Pancreas (tissue), 10 donors: ENCODE measurements at regions not wholly inside any gene's neighbourhood (a gene's known extent, or its start where the extent isn't known, plus 50 kb on each side); places are given as distances from the start of the nearest gene placed in this dataset.
A peak's percentile ranks its signal among the peaks of the same experiment; 100 is the strongest.

ENCODE experiments used
- ATAC-seq, 4 donors: fragments of 200-7000 bp; cut with Tn5 transposase; one replicate each; pipeline versions ENCODE4 v1.8.0 to v1.9.1; 2020; ENCODE audit warnings: mild to moderate bottlenecking in 4 of 4, moderate library complexity in 4 of 4
- DNase-seq, 6 donors: peaks; one replicate each; pipeline ENCODE4 v3.0.0-alpha.2; 2020
- FAIRE-seq: peaks from 2 replicates; lab custom pipeline; 2012; peaks lifted over from hg19 to GRCh38; lab: Jason Lieb, UNC
- H3K27ac ChIP-seq, 4 donors: fragments of 200-600 bp; sonication (generic); 1 replicate in 3 of 4; 2 replicates in 1 of 4; pipeline versions ENCODE4 v1.5.0 to v1.8.0; 2020
- H3K27me3 ChIP-seq, 4 donors: fragments of 200-600 bp; one replicate each; pipeline ENCODE4 v1.8.0; 2021
- H3K36me3 ChIP-seq, 3 donors: fragments of 200-600 bp; sonication (generic) in 1 of 3; one replicate each; pipeline versions ENCODE4 v1.5.0 to v1.8.0; 2020 to 2021
- H3K4me1 ChIP-seq, 3 donors: fragments of 200-600 bp; one replicate each; pipeline ENCODE4 v1.8.0; 2021
- H3K4me3 ChIP-seq, 4 donors: fragments of 200-600 bp; sonication (generic) in 2 of 4; one replicate each; pipeline versions ENCODE4 v1.5.0 to v1.8.0; 2020 to 2021
- H3K9me3 ChIP-seq, 4 donors: fragments of 200-600 bp; one replicate each; pipeline ENCODE4 v1.8.0; 2021
- CTCF ChIP-seq, 4 donors: fragments of 200-600 bp; sonication (generic) in 3 of 4; IDR thresholded peaks; one replicate each; pipeline versions ENCODE4 v1.5.0 to v1.8.0; 2021; ENCODE audit warnings: antibody characterized with exemption in 4 of 4
- WGBS, 2 donors: extraction: QIAGEN DNeasy Blood & Tissue Kit; methylation state at CpG; one replicate each; pipeline ENCODE4 v1.1.7; 2013; 5-methylcytosine and 5-hydroxymethylcytosine counted together
- intact Hi-C, 3 donors: fragments of 100-400 bp; cut with DNase I; formaldehyde crosslinking; loops; one replicate each; pipeline versions ENCODE4 v1.11.1 to v1.14.2; 2022
- donor health status: healthy with polysubstance abuse.
- donor health status: DM: no; HTN: no; CAD: no; lungs with moderate emphysema.
- donor health status: DM: no; HTN: no; CAD: no.
- donor health status: control.
- donor health status: control.
- donor health status: Bipolar disorder and iron deficiency.
- donor health status: DM: yes; HTN: yes; CAD: no.
- donor health status: DM: no; HTN: no; CAD: no.
- donor health status: DM: no; HTN: no; CAD: no.
- donor health status: DM: yes; HTN: yes; CAD: no.

- FAIRE-seq = no peak
- intact Hi-C loops = no loop called here
- Histone ChIP-seq H3K4me3 (no peak overlapping the region), H3K27me3 (no peaks in the 10 kb centered on the region), H3K36me3 (no peaks in the 10 kb centered on the region), H3K4me1 (no peaks in the 10 kb centered on the region), H3K27ac (no peak overlapping the region), H3K9me3 (no peaks in the 10 kb centered on the region)
- WGBS, 2 donors = 93 to 97% methylated on average over 14 of the region's 14 CpGs
- no peak for ATAC-seq
- peak in 2 of 6 donors; percentile 14 to 32 for DNase-seq
- TF ChIP-seq CTCF (IDR thresholded peaks at IDR 0.05) = no peak
These were observed 330.3 kb downstream of the PDHA2 start for GRCh38 chr4:96170198-96170597.

- intact Hi-C loops = no loop called here
These were observed 333.9 kb downstream of the PDHA2 start for GRCh38 chr4:96173756-96174155.

GRCh38 chr4:96175871-96176270 lies 336.0 kb downstream of the PDHA2 start:
- DNase-seq (no peak), ATAC-seq (no peak), FAIRE-seq (no peak)
- H3K27me3 ChIP-seq = no peaks in the 10 kb centered on the region
- intact Hi-C loops = no loop called here
- TF ChIP-seq CTCF (IDR thresholded peaks at IDR 0.05) = no peak
- H3K4me1 ChIP-seq = no peaks in the 10 kb centered on the region
- H3K36me3 ChIP-seq = no peaks in the 10 kb centered on the region
- H3K4me3 ChIP-seq = no peak overlapping the region
- no peak overlapping the region for H3K27ac ChIP-seq
- H3K9me3 ChIP-seq = no peaks in the 10 kb centered on the region
- 37 to 52% methylated on average over 4 of the region's 4 CpGs for WGBS, 2 donors

More at GRCh38 chr4:96173756-96174155, 333.9 kb downstream of the PDHA2 start:
- Histone ChIP-seq H3K36me3 (no peaks in the 10 kb centered on the region), H3K4me3 (no peak overlapping the region), H3K27ac (no peak overlapping the region), H3K4me1 (no peaks in the 10 kb centered on the region), H3K27me3 (no peaks in the 10 kb centered on the region), H3K9me3 (no peaks in the 10 kb centered on the region)
- 27% methylated on average over 3 of the region's 3 CpGs for WGBS, 2 donors
- ATAC-seq (no peak), DNase-seq (no peak), FAIRE-seq (no peak)
- TF ChIP-seq CTCF (IDR thresholded peaks at IDR 0.05) = no peak

- WGBS, 2 donors = 27 to 34% methylated on average over 3 of the region's 3 CpGs
- DNase-seq (peak in 2 of 6 donors; percentile 7 to 26), FAIRE-seq (no peak), ATAC-seq (peak; percentile 56 to 84 (median 68))
- intact Hi-C loops = no loop called here
- Histone ChIP-seq H3K4me1 (peaks cover 0 to 4% (median 0%) of the 10 kb centered on the region in 3 donors), H3K27me3 (no peaks in the 10 kb centered on the region), H3K9me3 (no peaks in the 10 kb centered on the region), H3K27ac (no peak overlapping the region), H3K4me3 (no peak overlapping the region), H3K36me3 (no peaks in the 10 kb centered on the region)
- TF ChIP-seq CTCF (IDR thresholded peaks at IDR 0.05) = no peak
These were observed 343.7 kb downstream of the PDHA2 start for GRCh38 chr4:96183611-96184010.

GRCh38 chr4:96186593-96186992 lies 346.7 kb downstream of the PDHA2 start:
- no peak overlapping the region for H3K4me3 ChIP-seq
- FAIRE-seq = no peak
- no peak for ATAC-seq
- H3K27ac ChIP-seq = no peak overlapping the region
- H3K4me1 ChIP-seq = peaks cover 0 to 4% (median 0%) of the 10 kb centered on the region in 3 donors
- intact Hi-C loops = no loop called here
- H3K9me3 ChIP-seq = no peaks in the 10 kb centered on the region
- no peaks in the 10 kb centered on the region for H3K36me3 ChIP-seq
- TF ChIP-seq CTCF (IDR thresholded peaks at IDR 0.05) = no peak
- no peaks in the 10 kb centered on the region for H3K27me3 ChIP-seq
- DNase-seq = no peak
- WGBS, 2 donors = 29 to 32% methylated on average over 2 of the region's 2 CpGs
